HUES48 (cell line): ENCODE measurements at regions not wholly inside any gene's neighbourhood (a gene's known extent, or its start where the extent isn't known, plus 50 kb on each side); places are given as distances from the start of the nearest gene placed in this dataset.
"Not testable (repeated sequence)": the region's sequence is repeated elsewhere in the genome, so short reads cannot be mapped to it uniquely, and the experiment has no call there.

Experiments used
- H3K27ac ChIP-seq: one replicate; pipeline ENCODE4 v1.7.0; 2013; ENCODE audit warnings: low read depth, low read length, inconsistent platforms
- H3K27me3 ChIP-seq: 2 replicates; pipeline ENCODE4 v1.6.1; 2013; ENCODE audit warnings: mild to moderate bottlenecking, low read length; ENCODE audit not compliant: control insufficient read depth, insufficient read depth
- H3K36me3 ChIP-seq: 2 replicates; pipeline ENCODE4 v1.6.1; 2013; ENCODE audit warnings: low read length; ENCODE audit not compliant: control insufficient read depth, insufficient read depth
- H3K4me1 ChIP-seq: 2 replicates; pipeline ENCODE4 v1.6.1; 2013; ENCODE audit warnings: mild to moderate bottlenecking, low read length; ENCODE audit not compliant: control insufficient read depth, insufficient read depth
- H3K4me3 ChIP-seq: 2 replicates; pipeline ENCODE4 v1.5.1; 2013; ENCODE audit warnings: mild to moderate bottlenecking, low read depth, low read length
- H3K9ac ChIP-seq: 2 replicates; pipeline ENCODE4 v1.6.1; 2013; ENCODE audit warnings: mild to moderate bottlenecking, low read depth, low read length, moderate library complexity
- H3K9me3 ChIP-seq: 2 replicates; pipeline ENCODE4 v1.6.1; 2013; ENCODE audit warnings: low read length; ENCODE audit not compliant: control insufficient read depth, insufficient read depth

- peaks cover 7% of the 10 kb centered on the region; the same call in 1 of the 2 replicates for H3K9me3 ChIP-seq
- no peaks in the 10 kb centered on the region for H3K36me3 ChIP-seq
- no peak overlapping the region for H3K27ac ChIP-seq
- no peak overlapping the region for H3K4me3 ChIP-seq
- H3K9ac ChIP-seq = no peak overlapping the region
- peaks cover 19% of the 10 kb centered on the region for H3K4me1 ChIP-seq
- no peaks in the 10 kb centered on the region for H3K27me3 ChIP-seq
Observed at GRCh38 chr7:121621937-121622336, 225.8 kb upstream of the FAM3C start.

GRCh38 chr7:121620953-121621606 is 225.0 kb upstream of the FAM3C start:
- no peaks in the 10 kb centered on the region for H3K27me3 ChIP-seq
- H3K9ac ChIP-seq = no peak overlapping the region
- peak overlapping the region; percentile 33 for H3K4me3 ChIP-seq
- H3K9me3 ChIP-seq = peaks cover 7% of the 10 kb centered on the region; the same call in 1 of the 2 replicates
- H3K4me1 ChIP-seq = peaks cover 19% of the 10 kb centered on the region
- H3K27ac ChIP-seq = peak overlapping the region; percentile 50
- no peaks in the 10 kb centered on the region for H3K36me3 ChIP-seq

- Histone ChIP-seq H3K36me3 (no peaks in the 10 kb centered on the region), H3K9me3 (peaks cover 7% of the 10 kb centered on the region; the same call in 1 of the 2 replicates), H3K27me3 (no peaks in the 10 kb centered on the region), H3K4me3 (no peak overlapping the region), H3K9ac (no peak overlapping the region), H3K4me1 (peaks cover 19% of the 10 kb centered on the region), H3K27ac (no peak overlapping the region)
Observed at GRCh38 chr7:121620206-121620605, 224.1 kb upstream of the FAM3C start.

- Histone ChIP-seq H3K27me3 (no peaks in the 10 kb centered on the region), H3K9ac (no peak overlapping the region), H3K27ac (no peak overlapping the region), H3K36me3 (no peaks in the 10 kb centered on the region), H3K4me1 (peaks cover 19% of the 10 kb centered on the region), H3K9me3 (peaks cover 7% of the 10 kb centered on the region; the same call in 1 of the 2 replicates), H3K4me3 (no peak overlapping the region)
Observed at GRCh38 chr7:121618182-121618581, 222.1 kb upstream of the FAM3C start.

- no peak overlapping the region for H3K4me3 ChIP-seq
- H3K9me3 ChIP-seq = no peaks in the 10 kb centered on the region
- H3K36me3 ChIP-seq = no peaks in the 10 kb centered on the region
- no peak overlapping the region for H3K27ac ChIP-seq
- H3K4me1 ChIP-seq = no peaks in the 10 kb centered on the region
- H3K27me3 ChIP-seq = no peaks in the 10 kb centered on the region
- H3K9ac ChIP-seq = no peak overlapping the region
Observed at GRCh38 chr7:121610243-121610642, 214.1 kb upstream of the FAM3C start.

- no peaks in the 10 kb centered on the region for H3K9me3 ChIP-seq
- no peaks in the 10 kb centered on the region for H3K27me3 ChIP-seq
- H3K27ac ChIP-seq = no peak overlapping the region
- no peak overlapping the region for H3K9ac ChIP-seq
- H3K4me1 ChIP-seq = no peaks in the 10 kb centered on the region
- no peak overlapping the region for H3K4me3 ChIP-seq
- no peaks in the 10 kb centered on the region for H3K36me3 ChIP-seq
Observed at GRCh38 chr7:121609208-121609607, 213.1 kb upstream of the FAM3C start.

GRCh38 chr7:121608785-121609184 is 212.7 kb upstream of the FAM3C start:
- Histone ChIP-seq H3K9ac (no peak overlapping the region), H3K27me3 (no peaks in the 10 kb centered on the region), H3K36me3 (no peaks in the 10 kb centered on the region), H3K27ac (no peak overlapping the region), H3K9me3 (no peaks in the 10 kb centered on the region), H3K4me3 (no peak overlapping the region), H3K4me1 (no peaks in the 10 kb centered on the region)

GRCh38 chr7:121608183-121608582 is 212.1 kb upstream of the FAM3C start:
- H3K4me3 ChIP-seq, H3K9ac ChIP-seq, H3K4me1 ChIP-seq, H3K27me3 ChIP-seq, H3K36me3 ChIP-seq, H3K9me3 ChIP-seq, H3K27ac ChIP-seq: not testable (repeated sequence)

GRCh38 chr7:121605317-121605680 is 209.2 kb upstream of the FAM3C start:
- Histone ChIP-seq H3K27me3 (no peaks in the 10 kb centered on the region), H3K27ac (no peak overlapping the region), H3K9ac (no peak overlapping the region), H3K9me3 (no peaks in the 10 kb centered on the region), H3K4me3 (no peak overlapping the region), H3K4me1 (no peaks in the 10 kb centered on the region), H3K36me3 (no peaks in the 10 kb centered on the region)

GRCh38 chr7:121604627-121605316 is 208.7 kb upstream of the FAM3C start:
- Histone ChIP-seq H3K9ac (no peak overlapping the region), H3K9me3 (no peaks in the 10 kb centered on the region), H3K4me1 (no peaks in the 10 kb centered on the region), H3K36me3 (no peaks in the 10 kb centered on the region), H3K27me3 (no peaks in the 10 kb centered on the region), H3K27ac (no peak overlapping the region), H3K4me3 (no peak overlapping the region)

GRCh38 chr7:121603886-121604285 is 207.8 kb upstream of the FAM3C start:
- Histone ChIP-seq H3K27ac (no peak overlapping the region), H3K4me1 (no peaks in the 10 kb centered on the region), H3K36me3 (no peaks in the 10 kb centered on the region), H3K4me3 (no peak overlapping the region), H3K9ac (no peak overlapping the region), H3K27me3 (no peaks in the 10 kb centered on the region), H3K9me3 (no peaks in the 10 kb centered on the region)
